GM18867 (cell line): ENCODE measurements at regions not wholly inside any gene's neighbourhood (a gene's known extent, or its start where the extent isn't known, plus 50 kb on each side); places are given as distances from the start of the nearest gene placed in this dataset.

ENCODE experiments used
- ATAC-seq: cut with Tn5 transposase; IDR thresholded peaks from one replicate; pipeline ENCODE4 v1.9.1; 2021; ENCODE audit warnings: mild to moderate bottlenecking, moderate library complexity; ENCODE audit not compliant: unreplicated experiment

- no peak for ATAC-seq
These were observed 217.3 kb upstream of the CDH10 start for GRCh38 chr5:24862117-24862516.

GRCh38 chr5:24855485-24855884 is 210.7 kb upstream of the CDH10 start:
- ATAC-seq: no peak

GRCh38 chr5:24854850-24855249 is 210.1 kb upstream of the CDH10 start:
- no peak for ATAC-seq

- ATAC-seq: no peak
These were observed 209.6 kb upstream of the CDH10 start for GRCh38 chr5:24854350-24854749.

GRCh38 chr5:24850926-24851486 is 206.2 kb upstream of the CDH10 start:
- ATAC-seq: no peak

GRCh38 chr5:24849210-24849609 is 204.4 kb upstream of the CDH10 start:
- no peak for ATAC-seq

- ATAC-seq: no peak
These were observed 187.2 kb upstream of the CDH10 start for GRCh38 chr5:24831989-24832388.

- no peak for ATAC-seq
These were observed 178.8 kb upstream of the CDH10 start for GRCh38 chr5:24823625-24824024.

- ATAC-seq: no peak
These were observed 175.1 kb upstream of the CDH10 start for GRCh38 chr5:24819841-24820240.

GRCh38 chr5:24817966-24818365 is 173.2 kb upstream of the CDH10 start:
- no peak for ATAC-seq

- ATAC-seq: no peak
These were observed 171.4 kb upstream of the CDH10 start for GRCh38 chr5:24816206-24816605.

- no peak for ATAC-seq
These were observed 160.5 kb upstream of the CDH10 start for GRCh38 chr5:24805230-24805629.

- no peak for ATAC-seq
These were observed 159.5 kb upstream of the CDH10 start for GRCh38 chr5:24804221-24804681.

- ATAC-seq: no peak
These were observed 146.5 kb upstream of the CDH10 start for GRCh38 chr5:24791326-24791725.

- no peak for ATAC-seq
These were observed 145.0 kb upstream of the CDH10 start for GRCh38 chr5:24789611-24790351.

GRCh38 chr5:24788829-24789514 is 144.2 kb upstream of the CDH10 start:
- ATAC-seq: no peak

GRCh38 chr5:24786108-24786507 is 141.3 kb upstream of the CDH10 start:
- no peak for ATAC-seq

- no peak for ATAC-seq
These were observed 138.8 kb upstream of the CDH10 start for GRCh38 chr5:24783596-24783995.

- no peak for ATAC-seq
These were observed 132.6 kb upstream of the CDH10 start for GRCh38 chr5:24777392-24777791.

- ATAC-seq: no peak
These were observed 128.5 kb upstream of the CDH10 start for GRCh38 chr5:24773261-24773660.

GRCh38 chr5:24767086-24767485 is 122.3 kb upstream of the CDH10 start:
- no peak for ATAC-seq

GRCh38 chr5:24765219-24765618 is 120.4 kb upstream of the CDH10 start:
- ATAC-seq: no peak
